ENCODE measurements at regions not wholly inside any gene's neighbourhood (a gene's known extent, or its start where the extent isn't known, plus 50 kb on each side); places are given as distances from the start of the nearest gene placed in this dataset.

DNA sequence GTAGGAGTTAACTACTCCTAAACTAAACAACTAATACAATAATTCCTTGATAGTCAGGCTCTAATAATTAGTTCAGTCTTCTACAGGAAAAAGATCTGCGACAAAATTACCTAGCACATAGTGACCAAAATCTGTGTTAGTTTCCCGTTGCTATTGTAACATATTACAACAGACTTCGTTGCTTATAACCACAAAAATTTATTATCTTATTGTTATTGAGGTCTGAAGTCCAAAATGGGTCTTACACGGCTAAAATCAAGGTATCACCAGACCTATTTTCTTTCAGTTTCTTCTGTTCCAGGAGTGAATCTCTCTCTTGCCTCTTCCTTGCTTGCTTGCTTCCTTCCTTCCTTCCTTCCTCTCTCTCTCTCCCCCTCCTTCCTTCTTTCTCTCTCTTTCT, 993.6 kb upstream of the SPRY2 start (continued):
- TF ChIP-seq, protein P1, sequence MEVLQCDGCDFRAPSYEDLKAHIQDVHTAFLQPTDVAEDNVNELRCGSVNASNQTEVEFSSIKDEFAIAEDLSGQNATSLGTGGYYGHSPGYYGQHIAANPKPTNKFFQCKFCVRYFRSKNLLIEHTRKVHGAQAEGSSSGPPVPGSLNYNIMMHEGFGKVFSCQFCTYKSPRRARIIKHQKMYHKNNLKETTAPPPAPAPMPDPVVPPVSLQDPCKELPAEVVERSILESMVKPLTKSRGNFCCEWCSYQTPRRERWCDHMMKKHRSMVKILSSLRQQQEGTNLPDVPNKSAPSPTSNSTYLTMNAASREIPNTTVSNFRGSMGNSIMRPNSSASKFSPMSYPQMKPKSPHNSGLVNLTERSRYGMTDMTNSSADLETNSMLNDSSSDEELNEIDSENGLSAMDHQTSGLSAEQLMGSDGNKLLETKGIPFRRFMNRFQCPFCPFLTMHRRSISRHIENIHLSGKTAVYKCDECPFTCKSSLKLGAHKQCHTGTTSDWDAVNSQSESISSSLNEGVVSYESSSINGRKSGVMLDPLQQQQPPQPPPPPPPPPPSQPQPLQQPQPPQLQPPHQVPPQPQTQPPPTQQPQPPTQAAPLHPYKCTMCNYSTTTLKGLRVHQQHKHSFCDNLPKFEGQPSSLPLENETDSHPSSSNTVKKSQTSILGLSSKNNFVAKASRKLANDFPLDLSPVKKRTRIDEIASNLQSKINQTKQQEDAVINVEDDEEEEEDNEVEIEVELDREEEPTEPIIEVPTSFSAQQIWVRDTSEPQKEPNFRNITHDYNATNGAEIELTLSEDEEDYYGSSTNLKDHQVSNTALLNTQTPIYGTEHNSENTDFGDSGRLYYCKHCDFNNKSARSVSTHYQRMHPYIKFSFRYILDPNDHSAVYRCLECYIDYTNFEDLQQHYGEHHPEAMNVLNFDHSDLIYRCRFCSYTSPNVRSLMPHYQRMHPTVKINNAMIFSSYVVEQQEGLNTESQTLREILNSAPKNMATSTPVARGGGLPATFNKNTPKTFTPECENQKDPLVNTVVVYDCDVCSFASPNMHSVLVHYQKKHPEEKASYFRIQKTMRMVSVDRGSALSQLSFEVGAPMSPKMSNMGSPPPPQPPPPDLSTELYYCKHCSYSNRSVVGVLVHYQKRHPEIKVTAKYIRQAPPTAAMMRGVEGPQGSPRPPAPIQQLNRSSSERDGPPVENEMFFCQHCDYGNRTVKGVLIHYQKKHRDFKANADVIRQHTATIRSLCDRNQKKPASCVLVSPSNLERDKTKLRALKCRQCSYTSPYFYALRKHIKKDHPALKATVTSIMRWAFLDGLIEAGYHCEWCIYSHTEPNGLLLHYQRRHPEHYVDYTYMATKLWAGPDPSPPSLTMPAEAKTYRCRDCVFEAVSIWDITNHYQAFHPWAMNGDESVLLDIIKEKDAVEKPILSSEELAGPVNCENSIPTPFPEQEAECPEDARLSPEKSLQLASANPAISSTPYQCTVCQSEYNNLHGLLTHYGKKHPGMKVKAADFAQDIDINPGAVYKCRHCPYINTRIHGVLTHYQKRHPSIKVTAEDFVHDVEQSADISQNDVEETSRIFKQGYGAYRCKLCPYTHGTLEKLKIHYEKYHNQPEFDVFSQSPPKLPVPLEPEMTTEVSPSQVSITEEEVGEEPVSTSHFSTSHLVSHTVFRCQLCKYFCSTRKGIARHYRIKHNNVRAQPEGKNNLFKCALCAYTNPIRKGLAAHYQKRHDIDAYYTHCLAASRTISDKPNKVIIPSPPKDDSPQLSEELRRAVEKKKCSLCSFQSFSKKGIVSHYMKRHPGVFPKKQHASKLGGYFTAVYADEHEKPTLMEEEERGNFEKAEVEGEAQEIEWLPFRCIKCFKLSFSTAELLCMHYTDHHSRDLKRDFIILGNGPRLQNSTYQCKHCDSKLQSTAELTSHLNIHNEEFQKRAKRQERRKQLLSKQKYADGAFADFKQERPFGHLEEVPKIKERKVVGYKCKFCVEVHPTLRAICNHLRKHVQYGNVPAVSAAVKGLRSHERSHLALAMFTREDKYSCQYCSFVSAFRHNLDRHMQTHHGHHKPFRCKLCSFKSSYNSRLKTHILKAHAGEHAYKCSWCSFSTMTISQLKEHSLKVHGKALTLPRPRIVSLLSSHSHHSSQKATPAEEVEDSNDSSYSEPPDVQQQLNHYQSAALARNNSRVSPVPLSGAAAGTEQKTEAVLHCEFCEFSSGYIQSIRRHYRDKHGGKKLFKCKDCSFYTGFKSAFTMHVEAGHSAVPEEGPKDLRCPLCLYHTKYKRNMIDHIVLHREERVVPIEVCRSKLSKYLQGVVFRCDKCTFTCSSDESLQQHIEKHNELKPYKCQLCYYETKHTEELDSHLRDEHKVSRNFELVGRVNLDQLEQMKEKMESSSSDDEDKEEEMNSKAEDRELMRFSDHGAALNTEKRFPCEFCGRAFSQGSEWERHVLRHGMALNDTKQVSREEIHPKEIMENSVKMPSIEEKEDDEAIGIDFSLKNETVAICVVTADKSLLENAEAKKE (CRISPR knock-in tag; IDR thresholded peaks at IDR 0.05): no peak
- TF ChIP-seq CREB1 (CRISPR knock-in tag; IDR thresholded peaks at IDR 0.05; ENCODE audit: low read depth): no peak
- TF ChIP-seq, protein P2, sequence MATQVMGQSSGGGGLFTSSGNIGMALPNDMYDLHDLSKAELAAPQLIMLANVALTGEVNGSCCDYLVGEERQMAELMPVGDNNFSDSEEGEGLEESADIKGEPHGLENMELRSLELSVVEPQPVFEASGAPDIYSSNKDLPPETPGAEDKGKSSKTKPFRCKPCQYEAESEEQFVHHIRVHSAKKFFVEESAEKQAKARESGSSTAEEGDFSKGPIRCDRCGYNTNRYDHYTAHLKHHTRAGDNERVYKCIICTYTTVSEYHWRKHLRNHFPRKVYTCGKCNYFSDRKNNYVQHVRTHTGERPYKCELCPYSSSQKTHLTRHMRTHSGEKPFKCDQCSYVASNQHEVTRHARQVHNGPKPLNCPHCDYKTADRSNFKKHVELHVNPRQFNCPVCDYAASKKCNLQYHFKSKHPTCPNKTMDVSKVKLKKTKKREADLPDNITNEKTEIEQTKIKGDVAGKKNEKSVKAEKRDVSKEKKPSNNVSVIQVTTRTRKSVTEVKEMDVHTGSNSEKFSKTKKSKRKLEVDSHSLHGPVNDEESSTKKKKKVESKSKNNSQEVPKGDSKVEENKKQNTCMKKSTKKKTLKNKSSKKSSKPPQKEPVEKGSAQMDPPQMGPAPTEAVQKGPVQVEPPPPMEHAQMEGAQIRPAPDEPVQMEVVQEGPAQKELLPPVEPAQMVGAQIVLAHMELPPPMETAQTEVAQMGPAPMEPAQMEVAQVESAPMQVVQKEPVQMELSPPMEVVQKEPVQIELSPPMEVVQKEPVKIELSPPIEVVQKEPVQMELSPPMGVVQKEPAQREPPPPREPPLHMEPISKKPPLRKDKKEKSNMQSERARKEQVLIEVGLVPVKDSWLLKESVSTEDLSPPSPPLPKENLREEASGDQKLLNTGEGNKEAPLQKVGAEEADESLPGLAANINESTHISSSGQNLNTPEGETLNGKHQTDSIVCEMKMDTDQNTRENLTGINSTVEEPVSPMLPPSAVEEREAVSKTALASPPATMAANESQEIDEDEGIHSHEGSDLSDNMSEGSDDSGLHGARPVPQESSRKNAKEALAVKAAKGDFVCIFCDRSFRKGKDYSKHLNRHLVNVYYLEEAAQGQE (IDR thresholded peaks at IDR 0.05; ENCODE audit: unreplicated experiment): no peak
- no peak for TF ChIP-seq EZH2phosphoT487 (IDR thresholded peaks at IDR 0.05; ENCODE audit: unreplicated experiment)

DNA sequence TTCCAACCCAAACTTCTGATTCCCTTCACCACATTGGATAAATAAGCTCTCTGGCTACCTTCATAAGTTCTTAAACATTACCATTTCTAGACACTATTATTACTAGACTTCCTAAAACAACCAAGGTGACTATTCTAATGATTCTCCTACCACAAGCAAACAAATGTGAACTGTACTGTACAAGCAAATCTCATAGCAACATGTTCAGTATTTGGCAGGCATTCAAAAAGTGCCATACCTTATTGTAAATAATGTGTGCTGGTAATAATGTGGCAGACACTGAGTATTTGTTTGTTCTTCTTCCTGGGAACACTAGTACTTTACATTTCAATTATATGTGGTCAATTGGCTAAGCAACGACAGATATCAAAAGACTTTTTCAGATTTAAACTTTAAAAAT, 986.0 kb upstream of the SPRY2 start:
- Histone ChIP-seq H3K27ac (ENCODE audit: low read depth) (no peak overlapping the region), H3K79me2 (replicated peaks; ENCODE audit: insufficient read depth) (no peaks in the 10 kb centered on the region), H3K36me3 (ENCODE audit: insufficient read depth) (no peaks in the 10 kb centered on the region), H2AFZ (no peak overlapping the region), H3K4me3 (no peak overlapping the region), H3K4me1 (ENCODE audit: insufficient read depth) (no peaks in the 10 kb centered on the region), H4K20me1 (replicated peaks; ENCODE audit: insufficient read depth) (no peaks in the 10 kb centered on the region), H3F3A (replicated peaks; ENCODE audit: low read depth) (no peaks in the 10 kb centered on the region), H3K4me2 (no peak overlapping the region), H3K9me2 (ENCODE audit: insufficient read depth) (peaks cover 8% of the 10 kb centered on the region), H3K27me3 (ENCODE audit: insufficient read depth) (no peaks in the 10 kb centered on the region)
- peaks cover 23% of the 10 kb centered on the region for H3K9me3 Mint-ChIP-seq
- H3K27me3 Mint-ChIP-seq (ENCODE audit: insufficient read depth, low read depth, poor library complexity): no peaks in the 10 kb centered on the region
- no peak for ATAC-seq
- H3K27ac Mint-ChIP-seq: no peak overlapping the region
- no peak overlapping the region for H3K4me3 Mint-ChIP-seq
- no peak for DNase-seq (ENCODE audit: low spot score)
- peaks cover 5% of the 10 kb centered on the region; the same call in 2 of the 3 replicates for H3K4me1 Mint-ChIP-seq
- peaks cover 9% of the 10 kb centered on the region for H3K36me3 Mint-ChIP-seq (ENCODE audit: low read depth)
- TF ChIP-seq, protein P3, sequence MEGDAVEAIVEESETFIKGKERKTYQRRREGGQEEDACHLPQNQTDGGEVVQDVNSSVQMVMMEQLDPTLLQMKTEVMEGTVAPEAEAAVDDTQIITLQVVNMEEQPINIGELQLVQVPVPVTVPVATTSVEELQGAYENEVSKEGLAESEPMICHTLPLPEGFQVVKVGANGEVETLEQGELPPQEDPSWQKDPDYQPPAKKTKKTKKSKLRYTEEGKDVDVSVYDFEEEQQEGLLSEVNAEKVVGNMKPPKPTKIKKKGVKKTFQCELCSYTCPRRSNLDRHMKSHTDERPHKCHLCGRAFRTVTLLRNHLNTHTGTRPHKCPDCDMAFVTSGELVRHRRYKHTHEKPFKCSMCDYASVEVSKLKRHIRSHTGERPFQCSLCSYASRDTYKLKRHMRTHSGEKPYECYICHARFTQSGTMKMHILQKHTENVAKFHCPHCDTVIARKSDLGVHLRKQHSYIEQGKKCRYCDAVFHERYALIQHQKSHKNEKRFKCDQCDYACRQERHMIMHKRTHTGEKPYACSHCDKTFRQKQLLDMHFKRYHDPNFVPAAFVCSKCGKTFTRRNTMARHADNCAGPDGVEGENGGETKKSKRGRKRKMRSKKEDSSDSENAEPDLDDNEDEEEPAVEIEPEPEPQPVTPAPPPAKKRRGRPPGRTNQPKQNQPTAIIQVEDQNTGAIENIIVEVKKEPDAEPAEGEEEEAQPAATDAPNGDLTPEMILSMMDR (conservative IDR thresholded peaks at IDR 0.05; ENCODE audit: low read depth in 2 of 2): no peak
- TF ChIP-seq ZNF331 (CRISPR knock-in tag; IDR thresholded peaks at IDR 0.05; ENCODE audit: low read depth) (no peak), ZNF114 (CRISPR knock-in tag; IDR thresholded peaks at IDR 0.05) (no peak), EZH2phosphoT487 (IDR thresholded peaks at IDR 0.05; ENCODE audit: unreplicated experiment) (no peak), CREB1 (CRISPR knock-in tag; IDR thresholded peaks at IDR 0.05; ENCODE audit: low read depth) (no peak), JUNB (IDR thresholded peaks at IDR 0.05; ENCODE audit: unreplicated experiment) (no peak)
- TF ChIP-seq, protein P4, sequence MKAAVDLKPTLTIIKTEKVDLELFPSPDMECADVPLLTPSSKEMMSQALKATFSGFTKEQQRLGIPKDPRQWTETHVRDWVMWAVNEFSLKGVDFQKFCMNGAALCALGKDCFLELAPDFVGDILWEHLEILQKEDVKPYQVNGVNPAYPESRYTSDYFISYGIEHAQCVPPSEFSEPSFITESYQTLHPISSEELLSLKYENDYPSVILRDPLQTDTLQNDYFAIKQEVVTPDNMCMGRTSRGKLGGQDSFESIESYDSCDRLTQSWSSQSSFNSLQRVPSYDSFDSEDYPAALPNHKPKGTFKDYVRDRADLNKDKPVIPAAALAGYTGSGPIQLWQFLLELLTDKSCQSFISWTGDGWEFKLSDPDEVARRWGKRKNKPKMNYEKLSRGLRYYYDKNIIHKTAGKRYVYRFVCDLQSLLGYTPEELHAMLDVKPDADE (IDR thresholded peaks at IDR 0.05): no peak
